Mucosa of rectum (tissue), 2 donors: ENCODE measurements at regions not wholly inside any gene's neighbourhood (a gene's known extent, or its start where the extent isn't known, plus 50 kb on each side); places are given as distances from the start of the nearest gene placed in this dataset.
"Not testable (repeated sequence)": the region's sequence is repeated elsewhere in the genome, so short reads cannot be mapped to it uniquely, and the experiment has no call there.

ENCODE experiments used
- H3K27ac ChIP-seq, 2 donors: one replicate each; pipeline ENCODE4 v1.7.0; 2013; ENCODE audit warnings: inconsistent platforms in 2 of 2, low read depth in 2 of 2, low read length in 2 of 2
- H3K27me3 ChIP-seq, 2 donors: one replicate each; pipeline ENCODE4 v1.7.0; 2013; ENCODE audit warnings: low read length in 2 of 2; ENCODE audit not compliant: control insufficient read depth in 2 of 2, insufficient read depth in 2 of 2
- H3K36me3 ChIP-seq, 2 donors: one replicate each; pipeline ENCODE4 v1.7.0; 2013; ENCODE audit warnings: low read length in 2 of 2; ENCODE audit not compliant: control insufficient read depth in 2 of 2, insufficient read depth in 2 of 2
- H3K4me1 ChIP-seq, 2 donors: one replicate each; pipeline ENCODE4 v1.7.0; 2013; ENCODE audit warnings: low read length in 2 of 2, mild to moderate bottlenecking in 1 of 2; ENCODE audit not compliant: control insufficient read depth in 2 of 2, insufficient read depth in 2 of 2
- H3K4me3 ChIP-seq, 2 donors: one replicate each; pipeline ENCODE4 v1.7.0; 2013; ENCODE audit warnings: low read length in 2 of 2
- H3K9ac ChIP-seq, 2 donors: one replicate each; pipeline ENCODE4 v1.7.0; 2013; ENCODE audit warnings: low read length in 2 of 2, low read depth in 1 of 2, mild to moderate bottlenecking in 1 of 2
- H3K9me3 ChIP-seq, 2 donors: one replicate each; pipeline ENCODE4 v1.7.0; 2013; ENCODE audit warnings: low read length in 2 of 2; ENCODE audit not compliant: control insufficient read depth in 2 of 2
- donor health status: healthy.
- donor health status: Normal muscosa, but diverticular disease.

GRCh38 chr12:59372956-59373355 lies 222.9 kb upstream of the SLC16A7 start:
- Histone ChIP-seq H3K4me3 (no peak overlapping the region), H3K9ac (no peak overlapping the region), H3K27ac (no peak overlapping the region), H3K9me3 (no peaks in the 10 kb centered on the region), H3K27me3 (no peaks in the 10 kb centered on the region), H3K4me1 (no peaks in the 10 kb centered on the region), H3K36me3 (no peaks in the 10 kb centered on the region)

GRCh38 chr12:59370933-59371332 lies 224.9 kb upstream of the SLC16A7 start:
- Histone ChIP-seq H3K27ac (no peak overlapping the region), H3K36me3 (no peaks in the 10 kb centered on the region), H3K4me1 (no peaks in the 10 kb centered on the region), H3K9ac (no peak overlapping the region), H3K9me3 (no peaks in the 10 kb centered on the region), H3K4me3 (no peak overlapping the region), H3K27me3 (no peaks in the 10 kb centered on the region)

- no peaks in the 10 kb centered on the region for H3K9me3 ChIP-seq
- H3K27ac ChIP-seq, result no peak overlapping the region
- no peaks in the 10 kb centered on the region for H3K36me3 ChIP-seq
- no peak overlapping the region for H3K4me3 ChIP-seq
- no peak overlapping the region for H3K9ac ChIP-seq
- H3K27me3 ChIP-seq, result peaks cover 0 to 3% of the 10 kb centered on the region in 2 donors
- no peaks in the 10 kb centered on the region for H3K4me1 ChIP-seq
Observed at GRCh38 chr12:59365133-59365532, 230.7 kb upstream of the SLC16A7 start.

- Histone ChIP-seq H3K27me3 (no peaks in the 10 kb centered on the region), H3K4me1 (no peaks in the 10 kb centered on the region), H3K27ac (no peak overlapping the region), H3K9ac (no peak overlapping the region), H3K9me3 (no peaks in the 10 kb centered on the region), H3K36me3 (no peaks in the 10 kb centered on the region), H3K4me3 (no peak overlapping the region)
Observed at GRCh38 chr12:59357811-59358210, 238.0 kb upstream of the SLC16A7 start.

- H3K27ac ChIP-seq, H3K27me3 ChIP-seq, H3K36me3 ChIP-seq, H3K9me3 ChIP-seq, H3K4me1 ChIP-seq, H3K4me3 ChIP-seq, H3K9ac ChIP-seq: not testable (repeated sequence)
Observed at GRCh38 chr12:59346248-59346647, 249.6 kb upstream of the SLC16A7 start.

GRCh38 chr12:59345406-59345805 lies 250.4 kb upstream of the SLC16A7 start:
- Histone ChIP-seq H3K9me3 (no peaks in the 10 kb centered on the region), H3K27me3 (no peaks in the 10 kb centered on the region), H3K4me3 (no peak overlapping the region), H3K9ac (no peak overlapping the region), H3K27ac (no peak overlapping the region), H3K36me3 (no peaks in the 10 kb centered on the region), H3K4me1 (no peaks in the 10 kb centered on the region)

- Histone ChIP-seq H3K27me3 (no peaks in the 10 kb centered on the region), H3K9ac (no peak overlapping the region), H3K9me3 (no peaks in the 10 kb centered on the region), H3K4me3 (no peak overlapping the region), H3K4me1 (no peaks in the 10 kb centered on the region), H3K27ac (no peak overlapping the region), H3K36me3 (no peaks in the 10 kb centered on the region)
Observed at GRCh38 chr12:59344224-59344623, 251.6 kb upstream of the SLC16A7 start.

- Histone ChIP-seq H3K4me1 (no peaks in the 10 kb centered on the region), H3K9me3 (no peaks in the 10 kb centered on the region), H3K9ac (no peak overlapping the region), H3K27ac (no peak overlapping the region), H3K27me3 (no peaks in the 10 kb centered on the region), H3K4me3 (no peak overlapping the region), H3K36me3 (no peaks in the 10 kb centered on the region)
Observed at GRCh38 chr12:59329462-59329861, 266.4 kb upstream of the SLC16A7 start.

- H3K27me3 ChIP-seq, H3K27ac ChIP-seq, H3K4me1 ChIP-seq, H3K4me3 ChIP-seq, H3K9me3 ChIP-seq, H3K36me3 ChIP-seq, H3K9ac ChIP-seq: not testable (repeated sequence)
Observed at GRCh38 chr12:59328395-59329075, 267.3 kb upstream of the SLC16A7 start.

GRCh38 chr12:59326457-59326856 lies 269.4 kb upstream of the SLC16A7 start:
- H3K4me3 ChIP-seq, H3K9me3 ChIP-seq, H3K4me1 ChIP-seq, H3K27ac ChIP-seq, H3K27me3 ChIP-seq, H3K36me3 ChIP-seq, H3K9ac ChIP-seq: not testable (repeated sequence)

- Histone ChIP-seq H3K27ac (no peak overlapping the region), H3K27me3 (no peaks in the 10 kb centered on the region), H3K4me3 (no peak overlapping the region), H3K4me1 (no peaks in the 10 kb centered on the region), H3K9ac (no peak overlapping the region), H3K36me3 (no peaks in the 10 kb centered on the region), H3K9me3 (no peaks in the 10 kb centered on the region)
Observed at GRCh38 chr12:59322473-59322872, 273.4 kb upstream of the SLC16A7 start.
